ENCODE measurements at regions not wholly inside any gene's neighbourhood (a gene's known extent, or its start where the extent isn't known, plus 50 kb on each side); places are given as distances from the start of the nearest gene placed in this dataset.
A peak's percentile ranks its signal among the peaks of the same experiment; 100 is the strongest.

DNA sequence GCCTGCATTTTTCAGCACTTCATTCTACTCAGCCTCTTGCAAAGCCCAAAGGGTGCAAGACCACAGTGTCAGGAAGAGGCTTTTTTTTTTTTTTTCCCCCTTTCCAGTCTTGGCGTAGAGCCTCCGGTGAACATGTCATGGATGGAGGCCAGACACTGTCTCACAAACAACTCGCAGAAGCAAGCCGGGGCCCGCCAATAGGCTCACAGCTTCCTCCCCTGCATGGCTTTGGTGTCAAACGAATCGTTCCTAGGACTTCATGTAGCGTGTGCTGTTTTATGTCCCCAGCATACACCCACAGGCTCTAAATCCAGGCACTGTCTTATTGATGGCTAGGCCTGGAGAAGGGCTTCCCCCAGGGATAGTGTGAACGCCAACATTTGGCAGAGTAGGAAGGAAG lies 457.7 kb upstream of the MAF start:
- no peak for DNase-seq (ENCODE audit: low spot score)
- no peak for TF ChIP-seq CTCF (IDR thresholded peaks at IDR 0.05)
- Mint-ChIP-seq H3K4me1 (ENCODE audit: low read depth) (peaks cover 31% of the 10 kb centered on the region), H3K4me3 (ENCODE audit: unreplicated experiment) (no peak overlapping the region), H3K27me3 (ENCODE audit: low read depth) (no peaks in the 10 kb centered on the region), H3K9me3 (ENCODE audit: low read depth) (no peaks in the 10 kb centered on the region), H3K36me3 (ENCODE audit: low read depth) (no peaks in the 10 kb centered on the region), H3K27ac (ENCODE audit: unreplicated experiment) (no peak overlapping the region)

DNA sequence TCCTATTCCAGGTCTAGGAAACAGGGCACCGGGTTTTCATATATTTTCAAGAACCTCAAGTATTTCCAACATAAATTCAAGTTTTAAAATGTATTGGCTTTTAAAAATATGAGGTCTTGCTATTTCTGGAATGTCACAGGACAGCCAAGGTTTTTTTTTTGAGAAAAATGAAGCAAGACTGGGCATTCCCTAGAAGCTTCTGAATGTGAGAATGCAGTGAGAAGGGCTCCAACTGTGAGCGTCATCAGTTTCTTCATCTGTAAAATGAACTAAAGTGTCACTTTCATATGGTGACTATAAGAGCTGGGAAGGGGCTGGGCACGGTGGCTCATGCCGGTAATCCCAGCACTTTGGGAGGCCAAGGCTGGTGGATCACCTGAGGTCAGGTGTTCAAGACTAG lies 455.8 kb upstream of the MAF start:
- Mint-ChIP-seq H3K27ac (ENCODE audit: unreplicated experiment) (peak overlapping the region; percentile 79), H3K27me3 (ENCODE audit: low read depth) (no peaks in the 10 kb centered on the region), H3K4me3 (ENCODE audit: unreplicated experiment) (no peak overlapping the region), H3K4me1 (ENCODE audit: low read depth) (peaks cover 26% of the 10 kb centered on the region), H3K9me3 (ENCODE audit: low read depth) (no peaks in the 10 kb centered on the region), H3K36me3 (ENCODE audit: low read depth) (no peaks in the 10 kb centered on the region)
- DNase-seq (ENCODE audit: low spot score): no peak
- no peak for TF ChIP-seq CTCF (IDR thresholded peaks at IDR 0.05)

- H3K36me3 Mint-ChIP-seq (ENCODE audit: low read depth): no peaks in the 10 kb centered on the region
- no peaks in the 10 kb centered on the region for H3K27me3 Mint-ChIP-seq (ENCODE audit: low read depth)
- no peak for TF ChIP-seq CTCF (IDR thresholded peaks at IDR 0.05)
- H3K27ac Mint-ChIP-seq (ENCODE audit: unreplicated experiment): peak overlapping the region; percentile 79
- no peaks in the 10 kb centered on the region for H3K9me3 Mint-ChIP-seq (ENCODE audit: low read depth)
- no peak overlapping the region for H3K4me3 Mint-ChIP-seq (ENCODE audit: unreplicated experiment)
- DNase-seq (ENCODE audit: low spot score): no peak
- peaks cover 26% of the 10 kb centered on the region for H3K4me1 Mint-ChIP-seq (ENCODE audit: low read depth)
These were observed 455.3 kb upstream of the MAF start for GRCh38 chr16:80055831-80056230.

- Mint-ChIP-seq H3K4me3 (ENCODE audit: unreplicated experiment) (no peak overlapping the region), H3K9me3 (ENCODE audit: low read depth) (peaks cover 2% of the 10 kb centered on the region), H3K27ac (ENCODE audit: unreplicated experiment) (no peak overlapping the region)
These were observed 454.1 kb upstream of the MAF start for GRCh38 chr16:80054647-80055046.

GRCh38 chr16:80051040-80051439 lies 450.5 kb upstream of the MAF start:
- peaks cover 8% of the 10 kb centered on the region for H3K9me3 Mint-ChIP-seq (ENCODE audit: low read depth)
- H3K27ac Mint-ChIP-seq (ENCODE audit: unreplicated experiment): no peak overlapping the region
- H3K4me3 Mint-ChIP-seq (ENCODE audit: unreplicated experiment): no peak overlapping the region
- DNase-seq (ENCODE audit: low spot score): no peak
- H3K4me1 Mint-ChIP-seq (ENCODE audit: low read depth): peaks cover 13% of the 10 kb centered on the region
- H3K27me3 Mint-ChIP-seq (ENCODE audit: low read depth): no peaks in the 10 kb centered on the region
- TF ChIP-seq CTCF (IDR thresholded peaks at IDR 0.05): no peak
- H3K36me3 Mint-ChIP-seq (ENCODE audit: low read depth): no peaks in the 10 kb centered on the region

More at GRCh38 chr16:80054647-80055046, 454.1 kb upstream of the MAF start:
- DNase-seq (ENCODE audit: low spot score): no peak
- Mint-ChIP-seq H3K27me3 (ENCODE audit: low read depth) (no peaks in the 10 kb centered on the region), H3K4me1 (ENCODE audit: low read depth) (peaks cover 20% of the 10 kb centered on the region), H3K36me3 (ENCODE audit: low read depth) (no peaks in the 10 kb centered on the region)
- no peak for TF ChIP-seq CTCF (IDR thresholded peaks at IDR 0.05)
